Glutamatergic neuron (in vitro differentiated cells): ENCODE measurements at regions not wholly inside any gene's neighbourhood (a gene's known extent, or its start where the extent isn't known, plus 50 kb on each side); places are given as distances from the start of the nearest gene placed in this dataset.
A peak's percentile ranks its signal among the peaks of the same experiment; 100 is the strongest.

Experiments
- DNase-seq: peaks from one replicate; pipeline ENCODE4 v3.0.0; 2022
- H3K27ac Mint-ChIP-seq: one replicate; pipeline ENCODE4 v1.8.0; 2020; ENCODE audit warnings: mild to moderate bottlenecking, mixed read lengths, inconsistent platforms; ENCODE audit not compliant: unreplicated experiment
- H3K27me3 Mint-ChIP-seq: one replicate; pipeline ENCODE4 v1.8.0; 2020; ENCODE audit warnings: mild to moderate bottlenecking, moderate library complexity, mixed read lengths, inconsistent platforms; ENCODE audit not compliant: unreplicated experiment
- H3K36me3 Mint-ChIP-seq: one replicate; pipeline ENCODE4 v1.8.0; 2020; ENCODE audit warnings: mild to moderate bottlenecking, mixed read lengths, inconsistent platforms; ENCODE audit not compliant: unreplicated experiment
- H3K4me1 Mint-ChIP-seq: one replicate; pipeline ENCODE4 v1.8.0; 2020; ENCODE audit warnings: mild to moderate bottlenecking, low read depth, mixed read lengths, inconsistent platforms; ENCODE audit not compliant: unreplicated experiment
- H3K4me3 Mint-ChIP-seq: one replicate; pipeline ENCODE4 v1.8.0; 2020; ENCODE audit warnings: mild to moderate bottlenecking, mixed read lengths, inconsistent platforms; ENCODE audit not compliant: unreplicated experiment
- H3K9me3 Mint-ChIP-seq: one replicate; pipeline ENCODE4 v1.8.0; 2020; ENCODE audit warnings: mild to moderate bottlenecking, moderate library complexity, mixed read lengths, inconsistent platforms; ENCODE audit not compliant: unreplicated experiment
- TF ChIP-seq, protein P1 (sequence below): fragments of 200-600 bp; sonication (generic); IDR thresholded peaks from one replicate; pipeline ENCODE4 v1.5.0; 2021; ENCODE audit not compliant: partially characterized antibody, unreplicated experiment

- TF ChIP-seq, protein P1, sequence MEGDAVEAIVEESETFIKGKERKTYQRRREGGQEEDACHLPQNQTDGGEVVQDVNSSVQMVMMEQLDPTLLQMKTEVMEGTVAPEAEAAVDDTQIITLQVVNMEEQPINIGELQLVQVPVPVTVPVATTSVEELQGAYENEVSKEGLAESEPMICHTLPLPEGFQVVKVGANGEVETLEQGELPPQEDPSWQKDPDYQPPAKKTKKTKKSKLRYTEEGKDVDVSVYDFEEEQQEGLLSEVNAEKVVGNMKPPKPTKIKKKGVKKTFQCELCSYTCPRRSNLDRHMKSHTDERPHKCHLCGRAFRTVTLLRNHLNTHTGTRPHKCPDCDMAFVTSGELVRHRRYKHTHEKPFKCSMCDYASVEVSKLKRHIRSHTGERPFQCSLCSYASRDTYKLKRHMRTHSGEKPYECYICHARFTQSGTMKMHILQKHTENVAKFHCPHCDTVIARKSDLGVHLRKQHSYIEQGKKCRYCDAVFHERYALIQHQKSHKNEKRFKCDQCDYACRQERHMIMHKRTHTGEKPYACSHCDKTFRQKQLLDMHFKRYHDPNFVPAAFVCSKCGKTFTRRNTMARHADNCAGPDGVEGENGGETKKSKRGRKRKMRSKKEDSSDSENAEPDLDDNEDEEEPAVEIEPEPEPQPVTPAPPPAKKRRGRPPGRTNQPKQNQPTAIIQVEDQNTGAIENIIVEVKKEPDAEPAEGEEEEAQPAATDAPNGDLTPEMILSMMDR, result no peak
- Mint-ChIP-seq H3K27ac (no peak overlapping the region), H3K27me3 (peaks cover 5% of the 10 kb centered on the region), H3K36me3 (no peaks in the 10 kb centered on the region), H3K9me3 (peaks cover 7% of the 10 kb centered on the region), H3K4me1 (peaks cover 17% of the 10 kb centered on the region), H3K4me3 (peak overlapping the region; percentile 77)
- DNase-seq, result peak; percentile 78
Measured at GRCh38 chr18:986051-986450, 81.4 kb downstream of the ADCYAP1 start.

GRCh38 chr18:986552-986951, 81.9 kb downstream of the ADCYAP1 start:
- no peak overlapping the region for H3K27ac Mint-ChIP-seq

GRCh38 chr18:987325-988186, 82.9 kb downstream of the ADCYAP1 start:
- Mint-ChIP-seq H3K36me3 (peaks cover 5% of the 10 kb centered on the region), H3K9me3 (peaks cover 7% of the 10 kb centered on the region), H3K27ac (no peak overlapping the region), H3K4me1 (peaks cover 17% of the 10 kb centered on the region), H3K27me3 (peaks cover 5% of the 10 kb centered on the region), H3K4me3 (no peak overlapping the region)
- TF ChIP-seq, protein P1, result no peak
- DNase-seq, result no peak

More at GRCh38 chr18:986552-986951, 81.9 kb downstream of the ADCYAP1 start:
- Mint-ChIP-seq H3K4me3 (peak overlapping the region; percentile 36), H3K4me1 (peaks cover 17% of the 10 kb centered on the region), H3K9me3 (peaks cover 7% of the 10 kb centered on the region), H3K27me3 (peaks cover 5% of the 10 kb centered on the region), H3K36me3 (no peaks in the 10 kb centered on the region)
- TF ChIP-seq, protein P1, result no peak
- DNase-seq, result no peak

GRCh38 chr18:989425-989824, 84.8 kb downstream of the ADCYAP1 start:
- Mint-ChIP-seq H3K36me3 (peaks cover 7% of the 10 kb centered on the region), H3K27me3 (peaks cover 5% of the 10 kb centered on the region), H3K9me3 (peaks cover 7% of the 10 kb centered on the region), H3K4me3 (no peak overlapping the region), H3K4me1 (peaks cover 17% of the 10 kb centered on the region), H3K27ac (no peak overlapping the region)
- DNase-seq, result no peak
- TF ChIP-seq, protein P1, result no peak

DNA sequence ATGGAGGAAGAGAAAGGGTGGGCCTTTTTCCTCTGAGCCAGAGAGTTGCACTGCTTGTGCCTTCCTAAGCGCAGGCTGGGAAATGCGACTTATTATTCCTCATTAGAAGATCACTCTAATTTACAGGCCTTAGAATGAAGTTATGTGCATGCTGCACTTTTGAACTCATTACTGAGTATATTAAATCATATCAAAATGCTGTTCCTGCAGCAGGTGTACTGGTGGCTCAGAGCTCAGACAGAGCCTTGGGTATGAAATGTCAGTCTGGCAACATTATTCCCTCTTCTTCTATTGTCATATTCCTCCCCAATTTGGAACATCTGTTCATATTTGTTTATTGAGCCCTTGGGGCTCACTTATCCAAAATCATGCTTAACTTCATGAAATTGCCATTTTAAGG, 85.5 kb downstream of the ADCYAP1 start:
- Mint-ChIP-seq H3K27ac (no peak overlapping the region), H3K9me3 (peaks cover 4% of the 10 kb centered on the region), H3K4me3 (no peak overlapping the region), H3K4me1 (peaks cover 17% of the 10 kb centered on the region), H3K36me3 (peaks cover 10% of the 10 kb centered on the region), H3K27me3 (peaks cover 5% of the 10 kb centered on the region)
- TF ChIP-seq, protein P1, result no peak
- no peak for DNase-seq
